Ascending aorta (tissue), 2 donors: ENCODE measurements at regions not wholly inside any gene's neighbourhood (a gene's known extent, or its start where the extent isn't known, plus 50 kb on each side); places are given as distances from the start of the nearest gene placed in this dataset.
"Not testable (repeated sequence)": the region's sequence is repeated elsewhere in the genome, so short reads cannot be mapped to it uniquely, and the experiment has no call there.

Source experiments
- DNase-seq, 2 donors: peaks; one replicate each; pipeline ENCODE4 v3.0.0-alpha.2; 2019; ENCODE audit warnings: low spot score in 2 of 2
- H3K27ac ChIP-seq, 2 donors: fragments of 200-600 bp; sonication (generic); one replicate each; pipeline ENCODE4 v1.5.1; 2016 to 2017; ENCODE audit warnings: mild to moderate bottlenecking in 1 of 2
- H3K27me3 ChIP-seq: fragments of 200-600 bp; sonication (generic); one replicate; pipeline ENCODE4 v1.5.1; 2017
- H3K36me3 ChIP-seq, 2 donors: fragments of 200-600 bp; sonication (generic); one replicate each; pipeline ENCODE4 v1.5.1; 2016
- H3K4me1 ChIP-seq, 2 donors: fragments of 200-600 bp; sonication (generic); one replicate each; pipeline ENCODE4 v1.5.1; 2016 to 2017; ENCODE audit warnings: mild to moderate bottlenecking in 1 of 2
- H3K4me3 ChIP-seq, 2 donors: fragments of 200-600 bp; sonication (generic); one replicate each; pipeline ENCODE4 v1.5.1; 2016 to 2017; ENCODE audit warnings: mild to moderate bottlenecking in 1 of 2
- H3K9me3 ChIP-seq, 2 donors: fragments of 200-600 bp; sonication (generic); one replicate each; pipeline ENCODE4 v1.5.1; 2016
- intact Hi-C: fragments of 100-400 bp; cut with DNase I; formaldehyde crosslinking; loops from one replicate; pipeline ENCODE4 v1.15.1; 2023
- TF ChIP-seq, protein P1 (sequence below), 3 experiments: fragments of 200-600 bp in 2 of 3; fragments of 450-650 bp in 1 of 3; sonication (generic) in 2 of 3; IDR thresholded peaks; one replicate each; pipeline ENCODE4 v1.5.1; 2016 to 2019; ENCODE audit warnings: antibody characterized with exemption in 3 of 3, mild to moderate bottlenecking in 1 of 3, moderate library complexity in 1 of 3

DNA sequence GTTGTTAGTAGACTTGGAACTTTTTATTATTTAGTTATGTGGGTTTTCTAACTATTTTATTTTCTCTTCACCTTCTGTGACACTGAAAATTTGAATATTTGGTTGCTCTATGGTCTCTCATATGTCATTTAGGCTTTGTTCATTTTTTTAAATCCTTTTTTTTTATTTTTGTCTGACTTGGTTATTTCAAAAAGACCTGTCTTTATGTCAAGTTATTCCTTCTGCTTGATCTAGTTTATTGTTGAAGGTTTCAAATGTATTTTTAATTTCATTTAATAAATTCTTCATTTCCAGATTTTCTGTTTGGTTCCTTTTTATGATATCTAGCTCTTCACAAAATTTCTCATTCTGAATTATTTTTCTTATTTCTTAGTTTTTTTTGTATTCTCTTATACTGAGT is 160.6 kb upstream of the ATP5MC3 start:
- peaks cover 4 to 11% of the 10 kb centered on the region in 2 donors for H3K9me3 ChIP-seq
- no peaks in the 10 kb centered on the region for H3K27me3 ChIP-seq
- H3K36me3 ChIP-seq: no peaks in the 10 kb centered on the region
- no peaks in the 10 kb centered on the region for H3K4me1 ChIP-seq
- TF ChIP-seq, protein P1, sequence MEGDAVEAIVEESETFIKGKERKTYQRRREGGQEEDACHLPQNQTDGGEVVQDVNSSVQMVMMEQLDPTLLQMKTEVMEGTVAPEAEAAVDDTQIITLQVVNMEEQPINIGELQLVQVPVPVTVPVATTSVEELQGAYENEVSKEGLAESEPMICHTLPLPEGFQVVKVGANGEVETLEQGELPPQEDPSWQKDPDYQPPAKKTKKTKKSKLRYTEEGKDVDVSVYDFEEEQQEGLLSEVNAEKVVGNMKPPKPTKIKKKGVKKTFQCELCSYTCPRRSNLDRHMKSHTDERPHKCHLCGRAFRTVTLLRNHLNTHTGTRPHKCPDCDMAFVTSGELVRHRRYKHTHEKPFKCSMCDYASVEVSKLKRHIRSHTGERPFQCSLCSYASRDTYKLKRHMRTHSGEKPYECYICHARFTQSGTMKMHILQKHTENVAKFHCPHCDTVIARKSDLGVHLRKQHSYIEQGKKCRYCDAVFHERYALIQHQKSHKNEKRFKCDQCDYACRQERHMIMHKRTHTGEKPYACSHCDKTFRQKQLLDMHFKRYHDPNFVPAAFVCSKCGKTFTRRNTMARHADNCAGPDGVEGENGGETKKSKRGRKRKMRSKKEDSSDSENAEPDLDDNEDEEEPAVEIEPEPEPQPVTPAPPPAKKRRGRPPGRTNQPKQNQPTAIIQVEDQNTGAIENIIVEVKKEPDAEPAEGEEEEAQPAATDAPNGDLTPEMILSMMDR (IDR thresholded peaks at IDR 0.05): no peak
- H3K4me3 ChIP-seq: no peak overlapping the region
- intact Hi-C loops: no loop called here
- no peak overlapping the region for H3K27ac ChIP-seq
- DNase-seq: no peak

DNA sequence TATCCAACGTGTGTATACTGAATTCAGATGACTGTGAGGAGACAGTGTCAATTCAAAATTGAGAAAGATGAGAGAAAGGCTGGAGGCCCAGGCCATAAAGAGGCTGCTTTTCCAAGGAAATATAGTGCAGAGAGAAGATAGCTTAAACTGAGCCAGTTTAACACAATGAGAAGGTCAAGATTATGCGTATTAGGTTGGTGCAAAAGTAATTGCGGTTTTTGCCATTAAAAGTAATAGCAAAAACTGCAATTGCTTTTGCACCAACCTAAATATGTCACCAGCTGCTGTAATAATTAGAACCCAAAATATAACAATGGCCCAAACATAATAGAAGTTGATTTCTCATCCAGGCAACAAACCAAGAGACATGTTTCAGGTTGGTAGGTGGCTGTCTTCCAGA is 148.7 kb upstream of the ATP5MC3 start:
- peaks cover 0 to 4% of the 10 kb centered on the region in 2 donors for H3K9me3 ChIP-seq
- no peaks in the 10 kb centered on the region for H3K4me1 ChIP-seq
- H3K27ac ChIP-seq: no peak overlapping the region
- H3K27me3 ChIP-seq: no peaks in the 10 kb centered on the region
- H3K36me3 ChIP-seq: no peaks in the 10 kb centered on the region
- DNase-seq: no peak
- no peak overlapping the region for H3K4me3 ChIP-seq
- intact Hi-C loops: no loop called here
- TF ChIP-seq, protein P1 (IDR thresholded peaks at IDR 0.05): no peak

GRCh38 chr2:175326801-175327200 is 145.3 kb upstream of the ATP5MC3 start:
- peaks cover 0 to 4% of the 10 kb centered on the region in 2 donors for H3K9me3 ChIP-seq
- no peak for DNase-seq
- intact Hi-C loops: no loop called here
- H3K27ac ChIP-seq: no peak overlapping the region
- no peaks in the 10 kb centered on the region for H3K27me3 ChIP-seq
- no peaks in the 10 kb centered on the region for H3K36me3 ChIP-seq
- no peaks in the 10 kb centered on the region for H3K4me1 ChIP-seq
- TF ChIP-seq, protein P1 (IDR thresholded peaks at IDR 0.05): no peak
- no peak overlapping the region for H3K4me3 ChIP-seq

GRCh38 chr2:175326164-175326563 is 144.7 kb upstream of the ATP5MC3 start:
- H3K9me3 ChIP-seq, intact Hi-C loops, DNase-seq, H3K27me3 ChIP-seq, H3K4me1 ChIP-seq, H3K4me3 ChIP-seq, H3K36me3 ChIP-seq, H3K27ac ChIP-seq: not testable (repeated sequence)

- TF ChIP-seq, protein P1 (IDR thresholded peaks at IDR 0.05): no peak
- Histone ChIP-seq H3K9me3 (peaks cover 0 to 4% of the 10 kb centered on the region in 2 donors), H3K27me3 (no peaks in the 10 kb centered on the region), H3K27ac (no peak overlapping the region), H3K4me3 (no peak overlapping the region), H3K4me1 (no peaks in the 10 kb centered on the region), H3K36me3 (no peaks in the 10 kb centered on the region)
- no peak for DNase-seq
- intact Hi-C loops: no loop called here
Measured at GRCh38 chr2:175323162-175323561, 141.7 kb upstream of the ATP5MC3 start.

DNA sequence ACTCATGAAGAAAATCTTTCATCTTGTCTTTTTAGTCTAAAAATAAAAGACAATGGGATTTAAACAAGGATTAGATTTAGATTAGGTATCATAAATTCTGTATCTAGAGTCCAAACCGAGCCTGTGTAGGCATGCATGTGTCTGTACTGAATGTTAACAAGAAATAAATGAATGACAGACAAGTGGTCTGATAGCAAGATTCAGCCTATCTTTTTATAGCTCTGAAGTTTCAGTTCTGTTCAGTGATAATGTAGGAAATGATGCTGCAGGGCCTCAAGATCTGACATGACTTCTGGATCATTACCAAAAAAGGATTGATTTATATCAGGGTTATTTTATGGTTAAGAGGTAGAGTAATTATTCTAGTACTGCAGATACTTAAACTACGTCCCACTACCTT is 137.0 kb upstream of the ATP5MC3 start:
- intact Hi-C loops: no loop called here
- no peaks in the 10 kb centered on the region for H3K9me3 ChIP-seq
- TF ChIP-seq, protein P1 (IDR thresholded peaks at IDR 0.05): no peak
- H3K4me1 ChIP-seq: no peaks in the 10 kb centered on the region
- no peak for DNase-seq
- no peak overlapping the region for H3K4me3 ChIP-seq
- H3K36me3 ChIP-seq: no peaks in the 10 kb centered on the region
- no peak overlapping the region for H3K27ac ChIP-seq
- H3K27me3 ChIP-seq: no peaks in the 10 kb centered on the region
